A549 (cell line): ENCODE measurements at regions not wholly inside any gene's neighbourhood (a gene's known extent, or its start where the extent isn't known, plus 50 kb on each side); places are given as distances from the start of the nearest gene placed in this dataset.

ENCODE experiments used
- CEBPB ChIP-seq, 2 experiments: fragments of >200 bp in 1 of 2; sonication (Bioruptor Twin) in 1 of 2; formaldehyde crosslinking in 1 of 2; IDR thresholded peaks; 2 replicates each; pipeline ENCODE4 v1.6.1; 2012 to 2016
- EP300 ChIP-seq, 2 experiments: fragments of >200 bp; sonication (Bioruptor Twin); formaldehyde crosslinking; IDR thresholded peaks; 2 replicates in 1 of 2; 3 replicates in 1 of 2; pipeline ENCODE4 v1.6.1; 2016 to 2017
- GATA3 ChIP-seq: IDR thresholded peaks from 2 replicates; pipeline ENCODE4 v1.6.1; 2012; ENCODE audit warnings: borderline replicate concordance
- HOXA7 ChIP-seq: fragments of 250-450 bp; sonication (Bioruptor Pico); IDR thresholded peaks from 2 replicates; pipeline ENCODE4 v1.5.0; 2020; ENCODE audit warnings: mild to moderate bottlenecking, moderate library complexity
- POLR2A ChIP-seq: IDR thresholded peaks from 2 replicates; pipeline ENCODE4 v1.6.1; 2012; ENCODE audit warnings: mild to moderate bottlenecking, low read length
- RAD21 ChIP-seq, 2 experiments: fragments of >200 bp in 1 of 2; sonication (Bioruptor Twin) in 1 of 2; formaldehyde crosslinking in 1 of 2; IDR thresholded peaks in 1 of 2; conservative IDR thresholded peaks in 1 of 2; 2 replicates in 1 of 2; 3 replicates in 1 of 2; pipeline ENCODE4 v1.6.1; 2012 to 2018; ENCODE audit warnings: inconsistent platforms in 1 of 2
- RCOR1 ChIP-seq: fragments of 150-350 bp; IDR thresholded peaks from 2 replicates; pipeline ENCODE4 v1.6.1; 2014; ENCODE audit warnings: antibody characterized with exemption, low read length, low read depth
- SMC3 ChIP-seq: fragments of >200 bp; sonication (Bioruptor Twin); formaldehyde crosslinking; IDR thresholded peaks from 3 replicates; pipeline ENCODE4 v1.6.1; 2018; ENCODE audit warnings: inconsistent platforms
- TF ChIP-seq, protein P1 (sequence below): fragments of >200 bp; sonication (Bioruptor Twin); formaldehyde crosslinking; IDR thresholded peaks from 3 replicates; pipeline ENCODE4 v1.5.1; 2016
- TF ChIP-seq, protein P2 (sequence below): fragments of 200-600 bp; sonication (generic); IDR thresholded peaks from 2 replicates; pipeline ENCODE4 v1.6.1; 2016; ENCODE audit warnings: antibody characterized with exemption, mild to moderate bottlenecking, moderate library complexity
- TF ChIP-seq, protein P3 (sequence below): IDR thresholded peaks from 2 replicates; pipeline ENCODE4 v1.6.1; 2012
- TF ChIP-seq, protein P4 (sequence below): IDR thresholded peaks from 2 replicates; pipeline ENCODE4 v1.6.1; 2012

DNA sequence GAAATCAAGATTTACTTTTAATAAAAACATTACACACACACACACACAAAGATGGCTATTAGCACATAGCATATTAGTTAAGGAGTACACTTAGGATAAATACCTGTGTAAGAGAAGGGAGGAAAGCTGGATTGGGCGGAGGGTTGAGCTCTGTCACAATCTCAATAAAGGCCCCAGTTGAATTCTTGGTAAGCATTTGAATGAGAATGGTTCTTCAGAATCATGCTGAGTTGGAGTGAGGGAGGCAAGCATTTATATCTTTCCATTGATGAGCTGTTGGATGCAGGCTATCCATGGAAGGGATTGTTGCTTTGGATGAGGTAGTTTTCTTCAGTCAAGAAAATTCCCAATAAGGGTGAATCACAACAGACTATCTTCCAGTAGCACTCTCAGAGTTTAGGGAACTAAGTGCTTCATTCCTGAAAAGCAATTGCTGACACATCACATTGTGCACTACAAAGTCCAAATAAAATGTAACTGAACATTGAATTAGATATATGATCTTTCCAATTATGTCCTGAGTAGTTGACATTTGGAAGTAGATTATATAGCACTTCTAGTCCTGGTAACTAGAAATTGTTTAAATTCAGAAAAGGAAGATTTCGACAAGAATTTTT, 95.7 kb downstream of the SUCNR1 start:
- no peak for TF ChIP-seq HOXA7
- TF ChIP-seq, protein P1, sequence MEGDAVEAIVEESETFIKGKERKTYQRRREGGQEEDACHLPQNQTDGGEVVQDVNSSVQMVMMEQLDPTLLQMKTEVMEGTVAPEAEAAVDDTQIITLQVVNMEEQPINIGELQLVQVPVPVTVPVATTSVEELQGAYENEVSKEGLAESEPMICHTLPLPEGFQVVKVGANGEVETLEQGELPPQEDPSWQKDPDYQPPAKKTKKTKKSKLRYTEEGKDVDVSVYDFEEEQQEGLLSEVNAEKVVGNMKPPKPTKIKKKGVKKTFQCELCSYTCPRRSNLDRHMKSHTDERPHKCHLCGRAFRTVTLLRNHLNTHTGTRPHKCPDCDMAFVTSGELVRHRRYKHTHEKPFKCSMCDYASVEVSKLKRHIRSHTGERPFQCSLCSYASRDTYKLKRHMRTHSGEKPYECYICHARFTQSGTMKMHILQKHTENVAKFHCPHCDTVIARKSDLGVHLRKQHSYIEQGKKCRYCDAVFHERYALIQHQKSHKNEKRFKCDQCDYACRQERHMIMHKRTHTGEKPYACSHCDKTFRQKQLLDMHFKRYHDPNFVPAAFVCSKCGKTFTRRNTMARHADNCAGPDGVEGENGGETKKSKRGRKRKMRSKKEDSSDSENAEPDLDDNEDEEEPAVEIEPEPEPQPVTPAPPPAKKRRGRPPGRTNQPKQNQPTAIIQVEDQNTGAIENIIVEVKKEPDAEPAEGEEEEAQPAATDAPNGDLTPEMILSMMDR = no peak
- no peak for TF ChIP-seq RAD21 (conservative IDR thresholded peaks at IDR 0.05 in 1 of 2, IDR thresholded peaks at IDR 0.05 in 1 of 2)
- TF ChIP-seq EP300 (IDR thresholded peaks at IDR 0.05) = no peak
- TF ChIP-seq, protein P2, sequence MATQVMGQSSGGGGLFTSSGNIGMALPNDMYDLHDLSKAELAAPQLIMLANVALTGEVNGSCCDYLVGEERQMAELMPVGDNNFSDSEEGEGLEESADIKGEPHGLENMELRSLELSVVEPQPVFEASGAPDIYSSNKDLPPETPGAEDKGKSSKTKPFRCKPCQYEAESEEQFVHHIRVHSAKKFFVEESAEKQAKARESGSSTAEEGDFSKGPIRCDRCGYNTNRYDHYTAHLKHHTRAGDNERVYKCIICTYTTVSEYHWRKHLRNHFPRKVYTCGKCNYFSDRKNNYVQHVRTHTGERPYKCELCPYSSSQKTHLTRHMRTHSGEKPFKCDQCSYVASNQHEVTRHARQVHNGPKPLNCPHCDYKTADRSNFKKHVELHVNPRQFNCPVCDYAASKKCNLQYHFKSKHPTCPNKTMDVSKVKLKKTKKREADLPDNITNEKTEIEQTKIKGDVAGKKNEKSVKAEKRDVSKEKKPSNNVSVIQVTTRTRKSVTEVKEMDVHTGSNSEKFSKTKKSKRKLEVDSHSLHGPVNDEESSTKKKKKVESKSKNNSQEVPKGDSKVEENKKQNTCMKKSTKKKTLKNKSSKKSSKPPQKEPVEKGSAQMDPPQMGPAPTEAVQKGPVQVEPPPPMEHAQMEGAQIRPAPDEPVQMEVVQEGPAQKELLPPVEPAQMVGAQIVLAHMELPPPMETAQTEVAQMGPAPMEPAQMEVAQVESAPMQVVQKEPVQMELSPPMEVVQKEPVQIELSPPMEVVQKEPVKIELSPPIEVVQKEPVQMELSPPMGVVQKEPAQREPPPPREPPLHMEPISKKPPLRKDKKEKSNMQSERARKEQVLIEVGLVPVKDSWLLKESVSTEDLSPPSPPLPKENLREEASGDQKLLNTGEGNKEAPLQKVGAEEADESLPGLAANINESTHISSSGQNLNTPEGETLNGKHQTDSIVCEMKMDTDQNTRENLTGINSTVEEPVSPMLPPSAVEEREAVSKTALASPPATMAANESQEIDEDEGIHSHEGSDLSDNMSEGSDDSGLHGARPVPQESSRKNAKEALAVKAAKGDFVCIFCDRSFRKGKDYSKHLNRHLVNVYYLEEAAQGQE = no peak
- TF ChIP-seq POLR2A = no peak
- TF ChIP-seq, protein P3, sequence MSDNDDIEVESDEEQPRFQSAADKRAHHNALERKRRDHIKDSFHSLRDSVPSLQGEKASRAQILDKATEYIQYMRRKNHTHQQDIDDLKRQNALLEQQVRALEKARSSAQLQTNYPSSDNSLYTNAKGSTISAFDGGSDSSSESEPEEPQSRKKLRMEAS = no peak
- no peak for TF ChIP-seq RCOR1
- TF ChIP-seq GATA3 = no peak
- TF ChIP-seq, protein P4, sequence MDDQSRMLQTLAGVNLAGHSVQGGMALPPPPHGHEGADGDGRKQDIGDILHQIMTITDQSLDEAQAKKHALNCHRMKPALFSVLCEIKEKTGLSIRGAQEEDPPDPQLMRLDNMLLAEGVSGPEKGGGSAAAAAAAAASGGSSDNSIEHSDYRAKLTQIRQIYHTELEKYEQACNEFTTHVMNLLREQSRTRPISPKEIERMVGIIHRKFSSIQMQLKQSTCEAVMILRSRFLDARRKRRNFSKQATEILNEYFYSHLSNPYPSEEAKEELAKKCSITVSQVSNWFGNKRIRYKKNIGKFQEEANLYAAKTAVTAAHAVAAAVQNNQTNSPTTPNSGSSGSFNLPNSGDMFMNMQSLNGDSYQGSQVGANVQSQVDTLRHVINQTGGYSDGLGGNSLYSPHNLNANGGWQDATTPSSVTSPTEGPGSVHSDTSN = no peak
- no peak for TF ChIP-seq SMC3
- TF ChIP-seq CEBPB (IDR thresholded peaks at IDR 0.05) = no peak
